HEK293 (cell line): ENCODE measurements at regions not wholly inside any gene's neighbourhood (a gene's known extent, or its start where the extent isn't known, plus 50 kb on each side); places are given as distances from the start of the nearest gene placed in this dataset.

Experiments
- CTCF ChIP-seq: fragments of 450-650 bp; formaldehyde crosslinking; IDR thresholded peaks from 2 replicates; pipeline ENCODE4 v1.5.1; 2016; ENCODE audit warnings: missing biosample characterization, missing genetic modification characterization
- ZNF398 ChIP-seq: fragments of 450-650 bp; formaldehyde crosslinking; IDR thresholded peaks from 2 replicates; pipeline ENCODE4 v1.5.1; 2017; ENCODE audit warnings: missing biosample characterization, missing genetic modification characterization

- no peak for TF ChIP-seq CTCF
- TF ChIP-seq ZNF398 (tag by site-specific recombination) = no peak
Observed at GRCh38 chr5:35477321-35477720, 140.3 kb upstream of the SPEF2 start.
